ENCODE measurements at regions not wholly inside any gene's neighbourhood (a gene's known extent, or its start where the extent isn't known, plus 50 kb on each side); places are given as distances from the start of the nearest gene placed in this dataset.

- TF ChIP-seq CTCF (IDR thresholded peaks at IDR 0.05) (no peak), POLR2A (IDR thresholded peaks at IDR 0.05) (no peak)
Observed at GRCh38 chr12:91278126-91278525, 95.5 kb upstream of the DCN start.
